ENCODE measurements at regions not wholly inside any gene's neighbourhood (a gene's known extent, or its start where the extent isn't known, plus 50 kb on each side); places are given as distances from the start of the nearest gene placed in this dataset.

DNA sequence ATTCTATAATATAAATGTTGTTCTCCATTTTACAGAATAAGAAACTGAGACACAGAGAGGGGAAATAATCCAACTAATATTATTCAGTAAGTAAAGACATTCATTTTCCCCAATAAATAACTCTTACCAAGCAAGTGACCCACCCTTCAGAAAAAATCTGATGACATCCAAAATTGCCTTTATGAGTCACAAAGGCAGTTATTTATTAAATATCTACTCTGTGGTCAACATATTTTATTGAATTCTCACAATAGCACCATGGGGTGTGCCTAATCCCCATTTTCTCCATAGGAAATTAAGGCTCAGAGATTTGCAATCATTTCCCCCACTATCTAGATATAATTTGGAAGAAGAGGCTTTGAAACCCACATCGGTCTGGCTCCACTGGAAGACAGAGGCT is 161.5 kb upstream of the ISX start:
- DNase-seq (ENCODE audit: low spot score) = no peak

DNA sequence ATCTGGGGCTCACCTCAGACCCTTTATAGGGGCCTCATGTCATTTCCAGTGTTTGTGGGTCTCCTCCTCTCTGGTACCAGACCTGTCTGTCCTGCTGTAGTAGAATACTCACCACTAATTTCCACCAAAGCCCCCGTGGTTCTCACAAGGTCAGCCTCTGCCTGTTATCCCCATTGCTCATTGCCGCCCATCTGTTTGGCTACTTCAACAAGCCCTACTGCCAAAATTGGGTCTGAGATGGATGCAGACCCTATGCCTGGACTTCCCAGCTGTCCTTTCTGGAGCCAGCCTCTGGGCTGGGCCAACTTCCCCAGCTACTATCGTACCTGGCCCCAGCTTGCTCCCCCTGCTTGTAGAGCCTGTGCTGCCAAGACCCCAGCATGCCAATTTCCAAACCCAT is 152.1 kb upstream of the ISX start:
- DNase-seq (ENCODE audit: low spot score) = no peak

DNA sequence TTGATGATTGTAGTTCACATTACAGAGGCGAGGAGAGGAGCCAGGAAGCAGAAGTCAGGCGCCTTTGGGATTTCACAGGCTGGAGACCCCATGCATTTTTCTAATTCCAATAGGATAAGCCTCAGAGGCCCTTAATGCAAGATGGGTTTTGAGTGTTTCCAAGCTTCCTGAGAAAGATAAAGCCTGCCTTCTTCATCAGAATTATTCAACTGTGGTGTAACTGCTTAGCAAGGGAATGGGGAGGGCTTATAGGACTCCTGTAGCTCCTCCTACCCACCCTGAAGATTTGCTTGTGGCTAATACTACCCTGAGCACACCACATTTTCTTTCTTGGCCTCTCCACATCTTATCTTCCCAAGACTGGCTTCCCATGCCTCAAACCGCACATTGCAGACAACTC is 151.1 kb upstream of the ISX start:
- no peak for DNase-seq (ENCODE audit: low spot score)

DNA sequence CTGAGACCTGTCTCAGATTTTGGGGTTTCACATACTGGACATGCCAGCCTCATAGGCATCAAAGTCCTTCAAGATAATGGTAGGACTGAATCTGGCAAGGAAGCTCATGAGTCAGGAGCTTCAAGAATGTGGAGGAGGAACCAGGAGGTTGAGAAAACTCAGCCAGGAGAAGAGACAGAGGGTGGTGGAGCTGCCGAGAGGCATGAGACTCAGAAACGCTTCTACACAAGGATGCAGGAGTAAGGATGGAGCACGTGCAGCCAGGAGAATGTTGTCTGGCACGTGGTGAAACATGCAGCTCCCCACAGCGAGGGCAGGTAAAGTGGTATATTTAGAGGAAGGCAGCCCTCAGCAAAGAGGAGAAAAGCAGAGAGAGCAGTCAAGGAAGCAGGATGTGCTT is 148.7 kb upstream of the ISX start:
- DNase-seq (ENCODE audit: low spot score) = no peak

DNA sequence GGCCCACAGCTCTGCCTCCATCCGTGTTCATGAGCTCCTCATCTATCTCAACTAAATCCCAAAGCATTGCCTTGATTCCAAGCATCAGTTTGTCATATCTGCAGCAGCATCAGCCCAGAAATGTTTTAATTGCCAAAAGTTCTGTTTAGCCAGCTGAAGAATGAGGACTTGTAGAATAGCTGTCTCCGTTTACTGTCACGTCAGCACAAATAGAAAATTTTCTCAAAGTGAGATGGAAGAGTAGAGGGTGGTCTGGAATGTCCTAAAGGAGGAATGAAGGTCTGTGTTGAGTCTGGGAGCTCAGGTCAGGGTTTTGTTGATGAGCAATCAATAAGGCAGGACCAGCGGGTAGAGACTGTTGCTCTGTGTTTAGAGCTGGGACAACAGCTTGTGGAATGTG is 134.9 kb upstream of the ISX start:
- DNase-seq (ENCODE audit: low spot score) = no peak

DNA sequence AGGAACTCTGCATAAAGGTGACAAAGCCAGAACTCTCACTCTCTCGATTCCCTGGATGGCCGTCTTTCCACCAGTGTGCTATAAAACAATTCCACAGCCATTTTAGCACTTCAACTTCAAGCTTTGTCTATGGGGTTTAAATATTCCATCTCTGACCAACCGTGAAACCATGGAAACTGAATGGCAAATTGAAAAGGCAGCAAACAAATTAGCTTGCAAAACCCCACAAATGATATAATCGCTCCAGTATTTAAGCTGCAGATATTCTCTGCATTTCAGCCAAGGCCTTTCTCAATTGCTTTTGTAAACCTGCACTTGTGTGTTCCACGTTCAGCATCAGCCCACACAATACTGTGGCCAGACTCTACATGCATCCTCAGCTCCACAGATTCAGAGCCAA is 131.7 kb upstream of the ISX start:
- no peak for DNase-seq (ENCODE audit: low spot score)

DNA sequence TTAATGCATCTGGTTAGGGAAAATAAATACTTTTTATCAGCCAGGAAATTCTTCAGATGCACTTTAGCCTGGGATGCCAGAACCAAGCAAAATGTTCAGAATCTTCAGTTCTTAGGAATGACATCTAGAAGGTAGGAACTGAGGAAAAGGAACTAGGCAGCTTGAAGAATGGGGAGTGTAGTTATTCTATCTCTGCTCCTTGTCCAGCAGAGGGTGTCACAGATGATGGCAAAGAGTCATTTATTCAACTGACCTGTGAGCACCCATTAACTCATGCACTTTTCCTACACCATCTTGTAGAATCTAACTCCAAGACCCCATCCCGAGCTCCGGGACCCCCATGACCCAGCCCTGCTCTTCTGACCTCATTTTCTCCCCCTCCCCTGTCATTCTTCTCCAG is 122.1 kb upstream of the ISX start:
- no peak for DNase-seq (ENCODE audit: low spot score)

DNA sequence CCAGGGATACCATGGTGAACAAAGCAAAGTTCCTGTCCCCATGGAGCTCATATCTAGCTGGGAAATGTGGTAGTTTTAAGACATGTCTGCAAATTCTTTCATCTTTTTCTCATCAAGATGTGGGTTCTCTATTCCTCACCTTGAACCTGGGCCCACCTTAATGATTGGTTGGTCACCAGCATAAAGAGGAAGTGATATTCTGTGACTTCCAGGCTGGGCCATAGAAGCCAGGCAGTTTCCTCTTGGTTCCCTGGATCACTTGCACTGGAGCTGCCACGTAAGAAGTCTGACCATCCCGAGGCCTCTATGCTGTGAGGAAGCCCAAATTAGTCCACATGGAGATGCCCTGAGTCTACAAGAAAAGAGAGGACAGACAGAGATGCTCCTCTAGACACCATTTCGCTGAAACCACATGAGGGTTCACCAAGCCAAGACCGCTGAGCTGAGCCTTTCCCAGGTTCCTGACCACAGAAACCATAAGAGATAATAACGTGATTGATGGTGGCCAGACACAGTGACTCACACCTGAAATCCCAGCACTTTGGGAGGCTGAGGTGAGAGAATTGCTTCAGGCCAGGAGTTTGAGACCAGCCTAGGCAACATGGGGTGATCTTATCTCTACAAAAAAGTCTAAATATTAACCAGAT is 119.5 kb upstream of the ISX start:
- no peak for DNase-seq (ENCODE audit: low spot score)

DNA sequence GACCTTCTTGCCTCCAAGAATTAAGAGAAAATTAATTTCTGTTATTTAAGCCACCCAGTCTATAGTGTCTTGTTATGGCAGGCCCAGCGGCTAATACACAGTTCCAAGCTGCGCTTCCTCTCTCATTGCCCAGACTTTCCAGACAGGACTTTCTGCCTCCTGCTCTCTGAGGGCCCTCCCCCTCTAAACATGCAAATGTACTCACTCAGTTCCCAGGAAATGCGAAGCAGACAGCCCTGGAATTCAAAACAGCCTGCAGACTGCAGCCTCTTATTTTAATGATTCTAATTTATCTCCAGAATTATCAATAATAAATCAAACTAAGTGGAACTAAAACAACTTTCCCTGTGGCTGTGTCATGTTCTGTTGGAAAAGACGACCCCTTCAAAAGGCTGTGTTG is 115.5 kb upstream of the ISX start:
- no peak for DNase-seq (ENCODE audit: low spot score)

DNA sequence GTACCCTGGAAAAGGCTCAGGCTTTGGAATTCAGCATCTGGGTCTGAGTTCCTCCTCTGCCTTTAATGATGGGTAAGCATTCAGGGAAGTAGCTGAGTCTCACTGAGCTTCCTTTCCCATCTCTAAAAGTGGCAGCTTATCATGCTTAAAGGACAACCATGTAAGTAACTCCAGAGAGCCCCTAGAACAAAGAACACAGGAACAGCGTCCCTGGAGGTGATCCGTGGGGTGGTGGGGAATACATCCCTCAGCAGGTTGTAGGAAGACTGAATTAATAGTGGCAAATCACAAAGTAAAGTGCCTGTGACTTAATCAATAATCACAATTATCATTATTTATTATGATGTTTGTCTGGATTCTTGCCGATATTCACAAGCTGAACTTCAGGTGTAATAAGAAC is 114.7 kb upstream of the ISX start:
- DNase-seq (ENCODE audit: low spot score) = no peak

DNA sequence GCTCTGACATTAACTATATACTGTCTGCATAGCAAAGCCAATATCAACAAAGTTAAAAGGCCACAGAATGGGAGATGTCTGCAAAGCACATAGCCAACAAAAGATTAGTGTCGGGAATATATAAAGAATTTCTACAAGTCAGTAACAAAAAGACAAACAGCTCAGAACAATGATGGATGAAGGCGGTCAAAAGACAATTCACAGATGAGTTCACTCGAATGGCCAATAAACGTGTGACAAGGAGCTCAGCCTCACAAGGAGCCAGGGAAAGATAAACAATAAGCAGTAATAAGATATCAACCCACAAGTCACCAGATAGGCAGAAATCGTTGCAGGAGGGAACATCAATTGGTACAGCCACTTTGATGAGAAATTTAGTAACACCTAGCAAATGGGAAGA is 106.0 kb upstream of the ISX start:
- no peak for DNase-seq (ENCODE audit: low spot score)

DNA sequence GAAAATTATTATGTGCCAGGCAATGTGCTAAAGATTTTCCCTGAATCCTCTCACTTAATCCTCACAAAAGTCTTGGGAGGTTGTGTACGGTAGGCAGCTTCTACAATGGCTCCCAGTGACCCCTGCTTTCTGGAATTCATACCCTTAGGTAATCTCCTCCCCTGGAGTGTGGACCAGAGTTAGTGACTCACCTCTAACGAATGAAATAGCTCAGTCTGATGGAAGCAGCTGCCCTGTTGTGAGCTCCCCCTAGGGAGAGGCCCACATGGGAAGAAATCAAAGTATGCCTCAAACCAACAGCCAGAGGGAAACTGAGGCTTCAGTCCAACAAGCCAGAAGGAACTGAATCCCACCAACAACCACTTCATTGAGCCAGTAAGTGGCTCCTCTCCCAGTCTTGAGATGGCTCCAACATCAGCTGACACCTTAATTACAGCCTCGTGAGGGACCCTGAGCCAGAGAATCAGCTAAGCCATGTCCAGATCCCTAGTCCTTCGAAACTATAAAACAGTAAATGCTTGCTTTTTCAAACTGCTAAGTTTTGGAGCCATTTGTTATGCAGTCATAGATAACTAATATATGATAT is 98.9 kb upstream of the ISX start:
- DNase-seq (ENCODE audit: low spot score) = no peak

DNA sequence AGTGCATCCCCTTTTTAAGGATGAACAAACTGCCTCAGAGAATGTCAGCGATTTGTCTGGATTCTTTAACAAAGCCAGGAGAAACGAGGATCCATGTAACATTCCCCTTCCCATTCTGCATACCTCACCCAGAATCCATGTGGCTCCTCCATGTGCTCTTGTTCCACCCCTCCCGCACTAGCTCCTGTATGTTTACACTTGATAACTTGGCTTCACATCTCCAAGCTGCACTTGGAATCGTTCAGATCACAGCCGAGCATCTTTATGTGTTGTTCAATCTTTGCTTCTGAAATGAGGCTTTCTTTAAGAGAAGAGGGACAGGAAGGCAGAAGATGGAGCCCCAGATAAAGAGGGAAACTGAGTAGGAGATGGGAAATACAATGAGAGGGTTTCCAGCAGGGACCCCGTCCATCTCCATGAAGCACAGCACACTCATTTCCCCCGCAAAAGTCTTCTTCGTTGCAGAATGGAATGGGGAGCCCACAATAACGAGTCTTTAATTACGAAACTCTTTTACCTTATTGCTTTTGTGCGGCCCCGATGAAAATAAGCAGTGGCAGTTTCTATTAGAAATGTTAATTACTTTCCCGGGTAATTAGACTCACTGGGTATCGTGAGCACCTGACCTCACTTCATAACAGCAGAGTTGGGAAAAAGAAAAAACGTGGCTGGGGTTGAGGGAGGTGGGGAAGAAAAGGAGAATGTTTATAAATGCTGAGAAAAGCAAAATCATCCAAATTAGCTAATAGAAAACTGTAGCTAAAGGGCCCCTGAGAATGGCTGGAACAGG is 96.8 kb upstream of the ISX start:
- no peak for DNase-seq (ENCODE audit: low spot score)

DNA sequence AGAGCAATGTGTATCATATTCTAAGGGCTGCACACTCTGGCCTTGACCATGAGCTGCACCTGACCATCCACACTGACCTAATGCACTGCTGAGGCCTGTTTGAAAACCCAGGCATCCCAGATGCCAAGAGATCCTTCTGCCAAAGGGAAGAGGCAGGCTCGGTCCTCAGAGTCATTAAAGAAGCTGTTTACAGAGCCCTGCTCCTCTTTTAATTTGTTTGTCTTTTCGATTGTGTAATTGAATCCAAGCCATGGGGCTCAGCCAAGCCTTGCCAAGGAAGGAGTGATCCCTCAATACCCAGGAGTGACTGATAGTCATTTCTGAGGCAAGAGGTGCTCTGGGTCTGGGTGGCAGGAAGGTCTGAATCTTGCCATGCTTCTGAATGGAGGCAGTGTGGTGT is 94.5 kb upstream of the ISX start:
- no peak for DNase-seq (ENCODE audit: low spot score)

DNA sequence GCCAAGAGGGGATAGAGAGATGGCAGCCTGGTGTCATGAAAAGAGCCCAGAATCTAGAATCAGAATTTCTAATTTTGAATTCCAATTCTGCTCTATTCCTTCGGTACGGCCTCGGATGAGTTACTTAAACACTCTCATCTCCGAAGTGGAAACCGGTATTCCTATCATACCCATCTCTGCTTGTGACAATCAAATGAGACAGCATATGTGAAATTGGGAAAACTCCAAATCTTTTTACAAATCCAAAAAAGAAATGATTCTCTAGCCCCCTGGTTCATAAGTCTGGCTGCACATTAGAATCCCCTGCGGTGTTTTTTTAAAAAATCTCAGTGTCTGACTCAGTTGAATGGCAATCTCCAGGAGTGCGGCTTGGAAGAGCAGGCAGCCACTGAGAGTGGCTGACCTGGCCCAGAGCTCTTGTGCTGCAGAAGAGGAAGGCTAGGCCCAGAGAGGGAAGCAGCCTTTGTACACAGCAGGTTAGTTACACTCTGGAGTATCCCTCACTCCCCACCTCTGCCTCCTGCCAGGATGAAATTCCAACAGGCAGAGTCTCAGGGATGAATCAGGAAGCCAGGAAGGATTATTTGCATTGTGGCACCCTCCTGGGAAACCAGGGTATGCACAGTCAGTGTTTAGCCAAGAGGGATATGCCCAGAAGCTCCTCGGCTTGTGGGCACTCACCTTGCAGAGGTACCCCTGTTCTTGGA is 93.6 kb upstream of the ISX start:
- DNase-seq (ENCODE audit: low spot score) = no peak

DNA sequence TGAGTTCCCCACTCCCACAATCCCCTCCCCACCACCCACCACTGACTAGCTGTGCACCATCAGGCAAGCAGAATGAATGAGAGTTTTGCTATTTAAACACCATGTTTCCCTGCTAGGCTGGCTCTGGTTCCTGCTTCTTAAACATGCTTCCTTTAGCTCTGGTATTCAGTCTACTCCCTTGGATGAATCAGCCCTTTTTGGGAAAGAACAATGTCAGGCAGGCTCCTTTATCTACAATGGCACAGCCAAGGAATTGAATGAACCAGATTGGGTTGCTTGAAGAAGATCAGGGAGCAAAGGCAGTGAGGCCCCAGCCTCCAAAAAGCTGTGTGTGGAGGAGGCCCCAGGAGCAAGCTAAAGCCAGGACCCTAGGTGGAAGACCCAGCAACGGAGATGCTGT is 92.9 kb upstream of the ISX start:
- DNase-seq (ENCODE audit: low spot score) = no peak

DNA sequence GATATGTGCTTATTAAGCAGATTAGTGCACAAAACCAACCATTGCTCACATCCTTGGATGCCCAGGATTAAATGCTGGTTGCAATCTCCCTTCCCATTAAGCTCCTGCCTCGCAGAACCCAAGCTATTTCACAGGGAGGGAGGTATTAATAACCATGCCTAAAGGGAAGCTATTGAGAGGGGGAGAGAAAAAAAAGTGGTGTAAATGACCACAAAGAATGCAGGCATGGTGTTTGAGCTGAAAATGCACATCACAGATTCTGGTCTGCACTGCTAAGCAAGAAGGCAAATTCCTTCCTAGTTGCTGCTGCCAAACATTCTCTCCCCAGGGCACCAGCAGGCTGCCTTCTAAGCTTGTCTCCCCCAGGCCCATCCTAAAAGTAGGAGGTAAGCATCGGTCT is 92.0 kb upstream of the ISX start:
- DNase-seq (ENCODE audit: low spot score) = peak; percentile 41

DNA sequence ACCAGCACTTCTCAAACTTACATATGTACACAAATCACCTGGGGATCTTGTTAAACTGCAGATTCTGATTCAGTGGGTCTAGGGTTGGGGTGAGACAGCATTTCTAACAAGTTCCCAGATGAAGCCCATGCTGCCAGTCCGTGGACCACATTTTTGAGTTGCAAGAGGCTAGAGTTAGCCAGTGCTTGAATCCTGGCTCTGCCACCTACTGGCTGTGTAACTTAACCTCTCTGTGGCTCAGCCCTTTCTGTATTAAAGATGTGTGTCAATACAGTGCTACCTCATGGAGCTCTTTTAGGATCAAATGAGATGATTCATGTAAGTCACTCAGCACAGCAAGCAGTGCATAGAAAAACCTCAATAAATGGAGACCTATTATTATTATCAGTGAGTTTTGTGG is 90.2 kb upstream of the ISX start:
- DNase-seq (ENCODE audit: low spot score) = no peak

DNA sequence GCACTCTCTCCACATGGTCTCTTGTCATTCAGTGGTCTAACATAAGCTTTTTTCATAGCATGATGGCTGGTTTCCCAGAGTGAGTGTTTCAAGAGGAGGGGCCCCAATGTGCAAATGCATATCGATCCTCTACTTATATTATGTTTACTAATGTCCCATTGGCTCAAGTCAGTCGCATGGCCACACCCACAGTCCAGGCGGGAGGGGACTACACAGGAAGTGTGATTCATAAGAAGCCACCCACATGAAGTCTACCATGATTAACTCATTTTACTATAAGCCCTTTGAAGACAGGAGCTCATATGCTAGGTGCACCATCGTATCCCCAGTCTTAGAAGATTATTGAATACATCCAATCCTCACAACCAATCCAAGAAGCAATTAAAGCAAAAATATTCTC is 89.5 kb upstream of the ISX start:
- DNase-seq (ENCODE audit: low spot score) = no peak

DNA sequence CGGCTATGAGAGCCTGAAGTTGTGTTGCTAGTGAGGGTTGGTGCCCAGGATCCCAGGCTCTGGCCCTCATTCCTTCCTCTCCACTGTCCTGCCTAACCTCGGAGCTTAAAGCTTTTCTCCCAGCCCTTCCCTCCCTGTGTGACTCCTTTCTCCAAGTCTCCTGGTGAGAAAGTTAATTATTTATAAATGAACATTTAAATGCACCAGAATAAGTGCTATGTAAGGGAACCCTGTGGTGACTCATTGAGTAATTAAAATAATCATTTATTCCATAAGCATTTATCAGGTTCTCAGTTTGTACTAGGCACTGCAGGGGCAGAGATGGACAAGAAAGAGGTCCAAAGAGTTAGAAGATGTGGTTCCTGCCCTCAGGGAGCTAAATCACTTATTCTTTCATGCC is 89.1 kb upstream of the ISX start:
- no peak for DNase-seq (ENCODE audit: low spot score)

DNA sequence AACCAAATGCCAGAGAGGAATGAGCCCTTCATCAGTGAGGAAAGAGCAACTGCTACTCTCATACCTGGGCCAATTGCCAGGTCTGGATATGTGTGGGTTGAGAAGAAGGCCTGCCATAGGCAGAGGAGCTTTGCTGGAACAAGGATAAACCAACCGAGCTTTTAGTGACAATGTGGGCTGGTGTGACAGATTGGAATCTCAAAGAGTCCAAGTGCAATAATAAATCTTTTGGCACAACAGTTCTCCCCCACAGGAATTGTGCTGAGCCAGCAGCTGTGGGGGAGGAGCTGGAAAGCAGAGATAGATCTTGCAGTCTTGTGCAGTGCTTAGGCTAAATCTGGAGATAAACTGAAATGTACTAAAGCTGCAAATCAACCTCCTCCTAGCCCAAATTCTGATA is 79.4 kb upstream of the ISX start:
- DNase-seq (ENCODE audit: low spot score) = no peak

DNA sequence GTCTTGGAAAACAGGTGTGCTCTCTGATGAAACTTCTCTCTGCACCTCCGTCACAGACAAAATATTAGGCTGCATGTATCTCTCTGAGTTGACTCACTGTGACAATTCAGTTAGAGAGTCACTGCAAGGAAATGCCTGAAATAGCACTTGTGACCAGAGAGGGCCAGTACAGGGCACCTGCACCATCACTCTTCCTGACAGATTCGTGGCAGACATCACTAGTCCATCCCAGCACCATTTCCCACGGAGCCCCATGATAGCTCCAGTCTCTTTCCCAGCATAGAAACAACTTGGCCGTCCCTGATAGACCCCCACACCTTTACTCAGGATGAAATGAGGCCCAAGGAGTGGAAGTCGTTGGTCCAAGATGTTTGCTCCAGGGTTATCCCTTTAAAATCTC is 73.3 kb upstream of the ISX start:
- DNase-seq (ENCODE audit: low spot score) = no peak

DNA sequence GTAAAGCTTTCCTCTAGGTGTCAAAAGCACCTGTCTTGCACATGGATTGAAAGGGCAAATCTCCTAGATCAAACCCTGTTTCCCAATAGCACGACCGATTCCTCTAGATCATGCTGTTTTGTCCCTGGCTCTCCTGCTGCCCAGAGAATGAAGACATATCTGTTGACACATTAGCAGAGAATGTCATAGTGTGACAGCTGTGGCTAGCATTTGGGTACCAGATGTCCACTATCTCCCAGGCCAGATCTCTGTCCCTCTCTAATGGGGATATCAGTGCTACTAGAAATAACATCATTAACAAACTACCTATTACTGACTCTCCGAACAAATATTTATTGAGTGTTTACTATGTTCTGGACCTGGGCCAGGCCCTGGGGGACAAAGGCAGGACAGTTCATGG is 72.4 kb upstream of the ISX start:
- no peak for DNase-seq (ENCODE audit: low spot score)

Data from D341Med (cell line).